ENCODE measurements at regions not wholly inside any gene's neighbourhood (a gene's known extent, or its start where the extent isn't known, plus 50 kb on each side); places are given as distances from the start of the nearest gene placed in this dataset.
A peak's percentile ranks its signal among the peaks of the same experiment; 100 is the strongest.

- H3K27me3 ChIP-seq (ENCODE audit: control insufficient read depth in 2 of 2, insufficient read depth in 2 of 2, low read length in 2 of 2): peaks cover 0 to 3% of the 10 kb centered on the region in 2 experiments; a peak in 3 of 5 replicates
- H3K9me1 ChIP-seq (ENCODE audit: control insufficient read depth, insufficient read depth, low read length): no peaks in the 10 kb centered on the region
- ChIA-PET POLR2A (interaction anchor here (0.5 to 1.2 kb wide), 3 partner anchors 17 to 800 kb away, joined by 3 read pairs; no protein-coding TSS in a partner anchor), CTCF (ENCODE audit: low intra/inter-chr PET ratio) (no interaction called here)
- no peak overlapping the region for H3K9ac ChIP-seq (ENCODE audit: insufficient read depth in 1 of 2, low read depth in 2 of 2, low read length in 2 of 2)
- no TSS peak for BruUV-seq (replicated peaks)
- no peak for DNase-seq (ENCODE audit: extremely low read depth in 1 of 4, low spot score in 3 of 4)
- H3K36me3 ChIP-seq (ENCODE audit: control insufficient read depth, insufficient read depth, low read length): no peaks in the 10 kb centered on the region
- H3K4me3 ChIP-seq: no peak overlapping the region
- no peak overlapping the region for H2AFZ ChIP-seq (ENCODE audit: low read depth, low read length)
- H4K20me1 ChIP-seq (replicated peaks; ENCODE audit: control insufficient read depth, insufficient read depth, low read length): no peaks in the 10 kb centered on the region
- ATAC-seq: no peak
- no peaks in the 10 kb centered on the region for H3K9me3 ChIP-seq (replicated peaks; ENCODE audit: control insufficient read depth, insufficient read depth, low read depth, low read length)
- no peaks in the 10 kb centered on the region for H3K79me2 ChIP-seq (ENCODE audit: control insufficient read depth, insufficient read depth, low read length)
- no peak overlapping the region for H3K4me2 ChIP-seq (ENCODE audit: insufficient read depth, low read length)
- in situ Hi-C loops (cut with MboI): no loop called here
- H3K27ac ChIP-seq (ENCODE audit: extremely low read depth, low read depth, low read length): no peak overlapping the region
- no peak for TF ChIP-seq ZBTB12 (CRISPR knock-in tag; IDR thresholded peaks at IDR 0.05)
- TF ChIP-seq ZBTB40 (IDR thresholded peaks at IDR 0.05): peak; percentile 78
- TF ChIP-seq ZBTB40 (CRISPR knock-in tag; IDR thresholded peaks at IDR 0.05): no peak
- no peak for FAIRE-seq
- H3K4me1 ChIP-seq (replicated peaks in 1 of 2; ENCODE audit: control insufficient read depth in 2 of 2, insufficient read depth in 2 of 2, low read length in 2 of 2): no peaks in the 10 kb centered on the region
- intact Hi-C loops (cut with micrococcal nuclease): no loop called here
Observed at GRCh38 chr3:40841570-40842109, 316.9 kb downstream of the ZNF621 start.
